PC-3 (cell line): ENCODE measurements at regions not wholly inside any gene's neighbourhood (a gene's known extent, or its start where the extent isn't known, plus 50 kb on each side); places are given as distances from the start of the nearest gene placed in this dataset.
"Not testable (repeated sequence)": the region's sequence is repeated elsewhere in the genome, so short reads cannot be mapped to it uniquely, and the experiment has no call there.

Experiments used
- ATAC-seq: fragments of 200-7000 bp; cut with Tn5 transposase; 2 replicates; pipeline ENCODE4 v1.9.1; 2020; ENCODE audit warnings: mild to moderate bottlenecking, moderate library complexity
- BruUV-seq: library from RNA; stranded (reverse); fragments of 400-500 nt; replicated peaks from 2 replicates; lab custom pipeline; 2021; lab: Mats Ljungman, UMichigan
- CTCF ChIA-PET: fragments of 300-600 bp; sonication (Branson Sonifier 250); formaldehyde crosslinking; loops from one replicate; lab custom pipeline; 2022; ENCODE audit warnings: antibody characterized with exemption; lab: Charles Lee
- POLR2A ChIA-PET: fragments of 300-600 bp; sonication (Branson Sonifier 250); formaldehyde crosslinking; loops from one replicate; lab custom pipeline; 2022; ENCODE audit warnings: antibody characterized with exemption; ENCODE audit not compliant: unreplicated experiment; lab: Charles Lee
- DNase-seq: peaks from one replicate; pipeline ENCODE4 v3.0.0-alpha.2; 2015
- H2AFZ ChIP-seq: fragments of 300-600 bp; sonication (generic); 2 replicates; pipeline ENCODE4 v1.6.0; 2016; ENCODE audit warnings: antibody characterized with exemption, low read length
- H3F3A ChIP-seq: fragments of 300-600 bp; sonication (generic); one replicate; pipeline ENCODE4 v1.6.0; 2017; ENCODE audit warnings: antibody characterized with exemption, low read length, control low read depth, mild to moderate bottlenecking; ENCODE audit not compliant: unreplicated experiment
- H3K27ac ChIP-seq: fragments of 300-600 bp; sonication (generic); 2 replicates; pipeline ENCODE4 v1.5.1; 2016; ENCODE audit warnings: mild to moderate bottlenecking, low read length
- H3K27me3 ChIP-seq: fragments of 300-600 bp; sonication (generic); 2 replicates; pipeline ENCODE4 v1.6.1; 2016; ENCODE audit warnings: low read length, mixed read lengths
- H3K36me3 ChIP-seq: fragments of 300-600 bp; sonication (generic); 2 replicates; pipeline ENCODE4 v1.6.1; 2016; ENCODE audit warnings: low read depth, mixed run types, low read length, mixed read lengths
- H3K4me1 ChIP-seq: fragments of 300-600 bp; sonication (generic); 2 replicates; pipeline ENCODE4 v1.5.1; 2016; ENCODE audit warnings: low read length; ENCODE audit not compliant: insufficient read depth
- H3K4me2 ChIP-seq: fragments of 300-600 bp; sonication (generic); 2 replicates; pipeline ENCODE4 v1.6.0; 2016; ENCODE audit warnings: low read length
- H3K4me3 ChIP-seq: fragments of 300-600 bp; sonication (generic); 2 replicates; pipeline ENCODE4 v1.5.1; 2016; ENCODE audit warnings: mild to moderate bottlenecking, low read length, mixed read lengths
- H3K79me2 ChIP-seq: fragments of 300-600 bp; sonication (generic); 2 replicates; pipeline ENCODE4 v1.6.1; 2017; ENCODE audit warnings: low read length, mixed read lengths
- H3K9ac ChIP-seq: fragments of 300-600 bp; sonication (generic); 2 replicates; pipeline ENCODE4 v1.6.0; 2016; ENCODE audit warnings: mild to moderate bottlenecking, low read length
- H3K9me2 ChIP-seq: fragments of 300-600 bp; sonication (generic); replicated peaks from 2 replicates; pipeline ENCODE4 v1.6.1; 2016; ENCODE audit warnings: mixed run types, low read length, mixed read lengths
- H3K9me3 ChIP-seq: fragments of 300-600 bp; sonication (generic); 2 replicates; pipeline ENCODE4 v1.6.1; 2016; ENCODE audit warnings: low read length, mixed read lengths
- H4K20me1 ChIP-seq: fragments of 300-600 bp; sonication (generic); 2 replicates; pipeline ENCODE4 v1.6.1; 2016; ENCODE audit warnings: low read length, mixed read lengths
- CTCF ChIP-seq: fragments of 300-600 bp; sonication (generic); conservative IDR thresholded peaks from 2 replicates; pipeline ENCODE4 v1.5.1; 2017; ENCODE audit warnings: antibody characterized with exemption, low read depth, mild to moderate bottlenecking, low read length
- EZH2 ChIP-seq: fragments of 300-600 bp; sonication (generic); IDR thresholded peaks from one replicate; pipeline ENCODE4 v1.6.1; 2017; ENCODE audit warnings: antibody characterized with exemption, mild to moderate bottlenecking, low read length; ENCODE audit not compliant: unreplicated experiment
- EZH2phosphoT487 ChIP-seq: fragments of 300-600 bp; sonication (generic); IDR thresholded peaks from 2 replicates; pipeline ENCODE4 v1.6.1; 2018; ENCODE audit warnings: mild to moderate bottlenecking, antibody characterized with exemption, low read length, borderline replicate concordance
- intact Hi-C: fragments of 100-400 bp; cut with micrococcal nuclease; formaldehyde crosslinking; loops from 2 replicates; pipeline ENCODE4 v1.9.0; 2023

- ChIA-PET POLR2A (no interaction called here), CTCF (interaction anchor here (0.6 kb wide), 1 partner anchor 976 kb away, joined by 4 read pairs; no protein-coding TSS in a partner anchor)
- Histone ChIP-seq H3K9ac (no peak overlapping the region), H3K4me1 (no peaks in the 10 kb centered on the region), H3K9me3 (no peaks in the 10 kb centered on the region), H3F3A (no peaks in the 10 kb centered on the region), H3K4me3 (no peak overlapping the region), H3K27ac (no peak overlapping the region), H2AFZ (no peak overlapping the region), H3K9me2 (no peaks in the 10 kb centered on the region), H3K79me2 (no peaks in the 10 kb centered on the region), H3K36me3 (no peaks in the 10 kb centered on the region), H3K4me2 (no peak overlapping the region), H3K27me3 (no peaks in the 10 kb centered on the region), H4K20me1 (no peaks in the 10 kb centered on the region)
- BruUV-seq: no TSS peak
- intact Hi-C loops: loop anchor here (5.0 kb wide), 1 partner anchor 305 kb away; no protein-coding TSS in a partner anchor
- TF ChIP-seq EZH2: no peak
- no peak for TF ChIP-seq CTCF
- no peak for TF ChIP-seq EZH2phosphoT487
- ATAC-seq (no peak), DNase-seq (no peak)
Measured at GRCh38 chr11:37142591-37142990, 544.6 kb upstream of the RAG2 start.

GRCh38 chr11:37141707-37142106 lies 543.7 kb upstream of the RAG2 start:
- intact Hi-C loops: loop anchor here (2.0 to 5.0 kb wide), 2 partner anchors 211 to 306 kb away; no protein-coding TSS in a partner anchor
- TF ChIP-seq EZH2 (no peak), EZH2phosphoT487 (no peak), CTCF (peak; percentile 55; the same call in 1 of the 2 replicates)
- CTCF ChIA-PET: interaction anchor here (0.6 kb wide), 1 partner anchor 68 kb away, joined by 4 read pairs; no protein-coding TSS in a partner anchor
- H3K79me2 ChIP-seq: no peaks in the 10 kb centered on the region
- POLR2A ChIA-PET: no interaction called here
- H3K4me2 ChIP-seq: no peak overlapping the region
- H3K27ac ChIP-seq: no peak overlapping the region
- DNase-seq (peak; percentile 53), ATAC-seq (peak; percentile 46)
- H3F3A ChIP-seq: no peaks in the 10 kb centered on the region
- H3K9ac ChIP-seq: no peak overlapping the region
- H3K9me3 ChIP-seq: no peaks in the 10 kb centered on the region
- no peaks in the 10 kb centered on the region for H3K27me3 ChIP-seq
- no peaks in the 10 kb centered on the region for H3K9me2 ChIP-seq
- H3K4me1 ChIP-seq: no peaks in the 10 kb centered on the region
- H2AFZ ChIP-seq: no peak overlapping the region
- no TSS peak for BruUV-seq
- H4K20me1 ChIP-seq: no peaks in the 10 kb centered on the region
- H3K4me3 ChIP-seq: no peak overlapping the region
- no peaks in the 10 kb centered on the region for H3K36me3 ChIP-seq

- H3K9ac ChIP-seq, H3K9me3 ChIP-seq, H3K79me2 ChIP-seq, H3K36me3 ChIP-seq, H3K4me1 ChIP-seq, intact Hi-C loops, H2AFZ ChIP-seq, H3F3A ChIP-seq, H3K4me2 ChIP-seq, H3K9me2 ChIP-seq, DNase-seq, H4K20me1 ChIP-seq, H3K4me3 ChIP-seq, CTCF ChIA-PET, H3K27me3 ChIP-seq, POLR2A ChIA-PET, H3K27ac ChIP-seq, BruUV-seq, ATAC-seq: not testable (repeated sequence)
Measured at GRCh38 chr11:37135606-37136005, 537.6 kb upstream of the RAG2 start.
